ENCODE measurements at regions not wholly inside any gene's neighbourhood (a gene's known extent, or its start where the extent isn't known, plus 50 kb on each side); places are given as distances from the start of the nearest gene placed in this dataset.

DNA sequence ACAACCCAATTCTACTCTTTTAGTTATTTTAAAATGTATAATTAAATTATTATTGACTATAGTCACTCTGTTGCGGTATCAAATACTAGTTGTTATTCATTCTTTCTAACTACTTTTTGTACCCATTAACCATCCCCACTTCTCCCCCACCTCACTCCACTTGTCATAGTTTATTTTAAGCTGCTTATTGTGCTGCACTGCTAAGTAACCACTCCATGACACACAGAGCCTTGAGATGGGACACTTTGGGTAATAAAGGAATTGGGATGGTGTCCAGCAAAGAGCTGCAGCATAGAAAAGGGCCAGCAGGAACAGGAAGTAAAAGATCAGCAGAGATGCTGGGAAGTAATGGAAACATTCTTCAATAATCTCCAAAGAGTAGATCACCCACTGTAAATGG is 123.0 kb downstream of the RPS29 start:
- TF ChIP-seq CTCF (conservative IDR thresholded peaks at IDR 0.05; ENCODE audit: low read depth, low read length) (no peak), EZH2 (IDR thresholded peaks at IDR 0.05; ENCODE audit: borderline replicate concordance, low read depth, low read length, poor library complexity, severe bottlenecking) (no peak)
- CTCF ChIA-PET, result interaction anchor here (0.5 kb wide), 1 partner anchor 12 kb away, joined by 4 read pairs; no protein-coding TSS in a partner anchor
- Histone ChIP-seq H3K27ac (ENCODE audit: low read depth, low read length, poor library complexity, severe bottlenecking) (no peak overlapping the region), H3K4me1 (ENCODE audit: insufficient read depth, low read length, poor library complexity, severe bottlenecking) (no peaks in the 10 kb centered on the region), H3K4me3 (ENCODE audit: low read depth, low read length, poor library complexity, severe bottlenecking) (no peak overlapping the region), H3K36me3 (ENCODE audit: insufficient read depth, low read length, poor library complexity, severe bottlenecking) (no peaks in the 10 kb centered on the region), H3K27me3 (replicated peaks; ENCODE audit: insufficient read depth, low read depth, low read length, poor library complexity) (no peaks in the 10 kb centered on the region), H3K9me3 (ENCODE audit: low read depth, low read length, poor library complexity, severe bottlenecking) (no peaks in the 10 kb centered on the region)
- no peak for DNase-seq (ENCODE audit: low spot score)
- intact Hi-C loops (cut with micrococcal nuclease; ENCODE audit: unreplicated experiment), result loop anchor here (5.0 kb wide), 1 partner anchor 34 kb away; no protein-coding TSS in a partner anchor
- POLR2A ChIA-PET (ENCODE audit: low non-redundant PET), result no interaction called here
- BruUV-seq (replicated peaks), result no TSS peak

DNA sequence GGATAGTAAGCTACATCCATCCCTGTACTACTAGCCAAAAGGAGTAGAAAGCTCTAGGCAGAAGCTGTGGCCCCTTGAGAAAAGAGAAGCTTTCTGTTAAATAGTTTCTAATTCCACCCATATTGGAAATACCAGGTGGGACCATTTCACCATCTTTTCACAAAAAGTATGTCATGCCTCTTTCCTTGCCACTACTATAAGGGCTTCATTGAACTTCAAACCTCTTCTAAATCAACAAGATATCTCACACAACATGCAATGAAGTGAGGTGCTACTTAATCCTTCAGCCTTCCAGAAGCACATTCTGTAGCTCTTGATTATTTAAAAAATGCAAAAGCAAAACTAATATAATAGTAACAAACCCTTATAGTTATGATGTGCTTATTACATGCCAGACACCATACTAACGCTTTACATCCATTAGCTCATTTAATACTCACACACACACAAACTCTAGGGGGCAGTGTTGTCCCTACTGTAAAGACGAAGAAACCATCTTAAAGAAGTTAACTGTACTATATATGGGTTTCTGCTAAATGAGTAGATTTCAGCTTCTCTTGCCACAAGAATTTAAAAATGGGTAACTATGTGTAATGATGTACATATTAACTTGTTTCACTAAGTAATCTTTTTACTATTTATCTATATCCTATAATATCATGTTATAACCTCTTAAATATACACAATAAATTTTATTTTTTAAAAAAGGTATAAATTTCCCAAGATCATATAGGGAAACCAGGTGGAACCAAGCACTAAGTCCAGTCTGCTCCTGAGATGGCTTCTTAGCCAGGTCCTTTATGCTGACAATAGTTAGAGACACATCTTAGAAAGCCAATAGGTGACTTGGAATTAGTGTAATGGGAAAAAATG is 124.4 kb downstream of the RPS29 start:
- peak; percentile 86 for DNase-seq (ENCODE audit: low spot score)
- BruUV-seq (replicated peaks), result no TSS peak
- intact Hi-C loops (cut with micrococcal nuclease; ENCODE audit: unreplicated experiment), result loop anchor here (2.0 to 5.0 kb wide), 2 partner anchors 36 to 89 kb away; no protein-coding TSS in a partner anchor
- Histone ChIP-seq H3K27me3 (replicated peaks; ENCODE audit: insufficient read depth, low read depth, low read length, poor library complexity) (no peaks in the 10 kb centered on the region), H3K4me1 (ENCODE audit: insufficient read depth, low read length, poor library complexity, severe bottlenecking) (no peaks in the 10 kb centered on the region), H3K36me3 (ENCODE audit: insufficient read depth, low read length, poor library complexity, severe bottlenecking) (no peaks in the 10 kb centered on the region), H3K4me3 (ENCODE audit: low read depth, low read length, poor library complexity, severe bottlenecking) (no peak overlapping the region), H3K27ac (ENCODE audit: low read depth, low read length, poor library complexity, severe bottlenecking) (no peak overlapping the region), H3K9me3 (ENCODE audit: low read depth, low read length, poor library complexity, severe bottlenecking) (no peaks in the 10 kb centered on the region)
- ChIA-PET POLR2A (ENCODE audit: low non-redundant PET) (interaction anchor here (0.6 kb wide), 1 partner anchor 305 kb away, joined by 3 read pairs; no protein-coding TSS in a partner anchor), CTCF (interaction anchor here (0.5 to 1.6 kb wide), 13 partner anchors 10 to 1580 kb away, joined by 3 to 23 read pairs (median 5); no protein-coding TSS in a partner anchor)
- TF ChIP-seq EZH2 (IDR thresholded peaks at IDR 0.05; ENCODE audit: borderline replicate concordance, low read depth, low read length, poor library complexity, severe bottlenecking) (no peak), CTCF (conservative IDR thresholded peaks at IDR 0.05; ENCODE audit: low read depth, low read length) (peak; percentile 87)

DNA sequence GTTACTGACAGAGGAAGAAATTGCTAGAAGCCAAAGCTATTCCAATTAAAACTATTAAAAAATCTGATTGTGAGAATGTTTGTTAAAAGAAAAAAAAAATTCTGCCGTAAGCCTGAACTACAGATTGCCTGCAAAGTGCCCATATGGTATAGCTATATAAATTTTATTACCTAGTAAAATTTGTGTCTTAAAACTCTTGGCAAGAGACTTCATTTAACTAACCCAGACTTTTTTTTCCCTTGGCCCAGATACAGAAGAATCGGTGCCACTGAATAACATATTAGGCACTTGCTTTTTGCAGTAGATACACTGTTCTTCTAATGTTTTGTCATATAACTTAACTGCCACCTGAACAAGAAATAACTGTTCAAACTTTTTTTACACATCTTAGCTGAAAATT is 125.5 kb downstream of the RPS29 start:
- H3K4me1 ChIP-seq (ENCODE audit: insufficient read depth, low read length, poor library complexity, severe bottlenecking), result no peaks in the 10 kb centered on the region
- H3K4me3 ChIP-seq (ENCODE audit: low read depth, low read length, poor library complexity, severe bottlenecking), result no peak overlapping the region
- no peaks in the 10 kb centered on the region for H3K9me3 ChIP-seq (ENCODE audit: low read depth, low read length, poor library complexity, severe bottlenecking)
- no peak for DNase-seq (ENCODE audit: low spot score)
- TF ChIP-seq CTCF (conservative IDR thresholded peaks at IDR 0.05; ENCODE audit: low read depth, low read length), result no peak
- no peak for TF ChIP-seq EZH2 (IDR thresholded peaks at IDR 0.05; ENCODE audit: borderline replicate concordance, low read depth, low read length, poor library complexity, severe bottlenecking)
- ChIA-PET CTCF (no interaction called here), POLR2A (ENCODE audit: low non-redundant PET) (no interaction called here)
- H3K27me3 ChIP-seq (replicated peaks; ENCODE audit: insufficient read depth, low read depth, low read length, poor library complexity), result no peaks in the 10 kb centered on the region
- no peaks in the 10 kb centered on the region for H3K36me3 ChIP-seq (ENCODE audit: insufficient read depth, low read length, poor library complexity, severe bottlenecking)
- intact Hi-C loops (cut with micrococcal nuclease; ENCODE audit: unreplicated experiment), result loop anchor here (2.0 to 5.0 kb wide), 2 partner anchors 37 to 90 kb away; no protein-coding TSS in a partner anchor
- BruUV-seq (replicated peaks), result no TSS peak
- H3K27ac ChIP-seq (ENCODE audit: low read depth, low read length, poor library complexity, severe bottlenecking), result no peak overlapping the region
